ENCODE measurements at regions not wholly inside any gene's neighbourhood (a gene's known extent, or its start where the extent isn't known, plus 50 kb on each side); places are given as distances from the start of the nearest gene placed in this dataset.

DNA sequence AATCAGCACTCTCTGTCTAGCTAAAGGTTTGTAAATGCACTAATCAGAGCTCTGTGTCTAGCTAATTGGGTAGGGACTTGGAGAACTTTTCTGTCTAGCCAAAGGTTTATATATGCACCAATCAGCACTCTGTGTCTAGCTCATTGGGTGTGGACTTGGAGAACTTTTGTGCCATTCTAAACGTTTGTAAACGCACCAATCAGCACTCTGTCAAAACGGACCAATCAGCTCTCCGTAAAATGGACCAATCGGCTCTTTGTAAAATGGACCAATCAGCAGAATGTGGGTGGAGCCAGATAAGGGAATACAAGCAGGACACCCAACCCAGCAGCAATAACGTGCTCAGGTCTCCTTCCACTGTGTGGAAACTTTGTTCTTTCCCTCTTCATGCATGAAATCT, 298.6 kb upstream of the PTPRD start:
- intact Hi-C loops (cut with DNase I), result no loop called here
- Histone ChIP-seq H3K4me3 (no peak overlapping the region), H3K27me3 (no peaks in the 10 kb centered on the region), H3K9me3 (peaks cover 0 to 11% (median 0%) of the 10 kb centered on the region in 12 donors), H3K4me1 (no peaks in the 10 kb centered on the region), H3K27ac (no peak overlapping the region), H3K36me3 (no peaks in the 10 kb centered on the region)
- ATAC-seq (no peak), DNase-seq (no peak)
- TF ChIP-seq CTCF (IDR thresholded peaks at IDR 0.05), result no peak
- TF ChIP-seq POLR2A (IDR thresholded peaks at IDR 0.05), result no peak
- 73 to 89% (median 81%) methylated on average over 6 of the region's 6 CpGs for WGBS, 4 donors

DNA sequence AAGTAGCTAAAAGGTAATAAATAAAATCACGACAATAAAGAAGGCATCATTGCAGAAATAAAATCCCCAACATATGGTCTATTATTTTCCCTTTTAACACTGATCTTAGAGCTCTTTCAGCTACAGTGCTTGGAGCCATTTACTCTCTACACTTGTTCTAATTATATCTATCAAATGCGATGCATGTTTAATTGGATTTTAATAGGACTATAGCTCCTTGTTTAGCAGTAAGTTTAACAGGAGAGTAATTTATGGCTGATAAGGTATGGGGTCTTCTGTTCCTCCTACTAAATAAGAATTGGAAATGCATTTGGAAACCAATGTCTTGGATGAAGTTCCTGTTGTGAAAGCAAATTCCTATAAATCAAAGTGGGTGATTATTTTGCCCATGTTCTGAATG, 304.2 kb upstream of the PTPRD start:
- H3K27me3 ChIP-seq, result no peaks in the 10 kb centered on the region
- DNase-seq, result no peak
- no peak overlapping the region for H3K4me3 ChIP-seq
- no peaks in the 10 kb centered on the region for H3K4me1 ChIP-seq
- no peaks in the 10 kb centered on the region for H3K9me3 ChIP-seq
- TF ChIP-seq POLR2A (IDR thresholded peaks at IDR 0.05) (no peak), CTCF (IDR thresholded peaks at IDR 0.05) (no peak)
- WGBS, 4 donors, result 75 to 83% (median 82%) methylated on average over 2 of the region's 2 CpGs
- no peaks in the 10 kb centered on the region for H3K36me3 ChIP-seq
- intact Hi-C loops (cut with DNase I), result no loop called here
- no peak overlapping the region for H3K27ac ChIP-seq
- no peak for ATAC-seq

- H3K27me3 ChIP-seq, result no peaks in the 10 kb centered on the region
- TF ChIP-seq POLR2A (IDR thresholded peaks at IDR 0.05) (no peak), CTCF (IDR thresholded peaks at IDR 0.05) (no peak)
- no peaks in the 10 kb centered on the region for H3K36me3 ChIP-seq
- intact Hi-C loops (cut with DNase I), result no loop called here
- WGBS, 4 donors, result 14 to 29% (median 22%) methylated on average over 2 of the region's 2 CpGs
- no peak for DNase-seq
- no peak overlapping the region for H3K4me3 ChIP-seq
- ATAC-seq, result no peak
- H3K27ac ChIP-seq, result no peak overlapping the region
- H3K4me1 ChIP-seq, result no peaks in the 10 kb centered on the region
- no peaks in the 10 kb centered on the region for H3K9me3 ChIP-seq
Measured at GRCh38 chr9:10921671-10922070, 308.9 kb upstream of the PTPRD start.

DNA sequence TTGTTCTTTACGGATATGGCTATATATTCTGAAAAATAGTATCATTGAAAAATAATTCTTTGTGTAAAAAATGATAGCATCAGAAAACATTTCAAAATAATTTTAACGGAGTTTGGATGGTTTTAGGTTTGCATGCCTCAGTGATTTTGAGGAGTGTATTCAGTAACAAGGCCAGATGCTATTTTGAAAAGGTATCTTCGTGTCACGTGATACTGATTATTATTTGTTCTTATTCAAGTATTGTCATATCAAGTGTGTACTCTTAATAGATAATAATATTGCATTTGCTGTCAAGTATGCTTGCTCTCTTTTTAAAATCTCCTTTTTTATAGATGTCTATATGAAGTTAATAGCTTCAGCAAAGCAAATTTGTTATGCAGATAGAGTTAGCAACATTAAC, 313.1 kb upstream of the PTPRD start:
- H3K4me3 ChIP-seq, result no peak overlapping the region
- H3K36me3 ChIP-seq, result no peaks in the 10 kb centered on the region
- intact Hi-C loops (cut with DNase I), result no loop called here
- no peaks in the 10 kb centered on the region for H3K4me1 ChIP-seq
- no peak for TF ChIP-seq POLR2A (IDR thresholded peaks at IDR 0.05)
- H3K27me3 ChIP-seq, result no peaks in the 10 kb centered on the region
- no peaks in the 10 kb centered on the region for H3K9me3 ChIP-seq
- WGBS, 4 donors, result 66 to 90% (median 76%) methylated on average over 4 of the region's 4 CpGs
- ATAC-seq (no peak), DNase-seq (no peak)
- H3K27ac ChIP-seq, result no peak overlapping the region

DNA sequence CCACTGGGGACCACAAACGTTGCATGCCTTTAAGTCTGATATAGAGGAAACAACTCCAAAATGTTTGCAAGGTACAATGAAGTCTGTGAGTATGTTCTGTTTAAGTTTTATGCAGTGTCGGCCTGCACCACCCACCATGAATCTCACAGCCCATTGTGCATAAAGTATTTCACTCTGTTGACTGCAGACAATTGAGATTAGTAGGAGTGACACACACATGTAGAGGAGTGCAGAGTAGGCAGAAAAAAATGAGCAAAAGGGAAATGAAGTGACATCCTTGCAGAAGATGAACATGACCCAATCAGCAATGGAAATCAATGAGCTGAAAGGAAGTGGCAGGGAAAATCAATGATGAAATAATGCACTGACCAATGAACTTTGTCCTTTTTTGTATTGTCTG, 315.6 kb upstream of the PTPRD start:
- H3K36me3 ChIP-seq, result no peaks in the 10 kb centered on the region
- no peak overlapping the region for H3K27ac ChIP-seq
- H3K9me3 ChIP-seq, result no peaks in the 10 kb centered on the region
- WGBS, 4 donors, result 52 to 60% (median 55%) methylated on average over 2 of the region's 2 CpGs
- TF ChIP-seq POLR2A (IDR thresholded peaks at IDR 0.05) (no peak), CTCF (IDR thresholded peaks at IDR 0.05) (no peak)
- DNase-seq (no peak), ATAC-seq (no peak)
- H3K4me3 ChIP-seq, result no peak overlapping the region
- H3K27me3 ChIP-seq, result no peaks in the 10 kb centered on the region
- no peaks in the 10 kb centered on the region for H3K4me1 ChIP-seq
- intact Hi-C loops (cut with DNase I), result no loop called here

All from heart left ventricle (tissue), 16 donors.